HG03457 (cell line): ENCODE measurements at regions not wholly inside any gene's neighbourhood (a gene's known extent, or its start where the extent isn't known, plus 50 kb on each side); places are given as distances from the start of the nearest gene placed in this dataset.

Source experiments
- ATAC-seq: cut with Tn5 transposase; IDR thresholded peaks from one replicate; pipeline ENCODE4 v1.9.1; 2021; ENCODE audit warnings: moderate number of reproducible peaks; ENCODE audit not compliant: unreplicated experiment

GRCh38 chr10:55400075-55400849, 599.2 kb upstream of the PCDH15 start:
- no peak for ATAC-seq

GRCh38 chr10:55398497-55398882, 597.5 kb upstream of the PCDH15 start:
- no peak for ATAC-seq

GRCh38 chr10:55397777-55398496, 596.9 kb upstream of the PCDH15 start:
- no peak for ATAC-seq

- ATAC-seq = no peak
Measured at GRCh38 chr10:55378196-55378595, 577.2 kb upstream of the PCDH15 start.

- ATAC-seq = no peak
Measured at GRCh38 chr10:55374917-55375316, 573.9 kb upstream of the PCDH15 start.

GRCh38 chr10:55374060-55374459, 573.0 kb upstream of the PCDH15 start:
- ATAC-seq = no peak

GRCh38 chr10:55369670-55370420, 568.8 kb upstream of the PCDH15 start:
- no peak for ATAC-seq

- ATAC-seq = no peak
Measured at GRCh38 chr10:55368467-55368866, 567.4 kb upstream of the PCDH15 start.

- ATAC-seq = no peak
Measured at GRCh38 chr10:55367555-55367954, 566.5 kb upstream of the PCDH15 start.

- ATAC-seq = no peak
Measured at GRCh38 chr10:55358539-55358938, 557.5 kb upstream of the PCDH15 start.

- ATAC-seq = no peak
Measured at GRCh38 chr10:55353414-55353813, 552.4 kb upstream of the PCDH15 start.

GRCh38 chr10:55351431-55351830, 550.4 kb upstream of the PCDH15 start:
- ATAC-seq = no peak

GRCh38 chr10:55348534-55348933, 547.5 kb upstream of the PCDH15 start:
- ATAC-seq = no peak

- ATAC-seq = no peak
Measured at GRCh38 chr10:55330486-55330885, 529.5 kb upstream of the PCDH15 start.

GRCh38 chr10:55329796-55330195, 528.8 kb upstream of the PCDH15 start:
- ATAC-seq = no peak

- no peak for ATAC-seq
Measured at GRCh38 chr10:55320187-55320700, 519.2 kb upstream of the PCDH15 start.

GRCh38 chr10:55311848-55312635, 511.0 kb upstream of the PCDH15 start:
- no peak for ATAC-seq

GRCh38 chr10:55310143-55310542, 509.1 kb upstream of the PCDH15 start:
- no peak for ATAC-seq

GRCh38 chr10:55305285-55305684, 504.3 kb upstream of the PCDH15 start:
- no peak for ATAC-seq

GRCh38 chr10:55287346-55287745, 486.3 kb upstream of the PCDH15 start:
- ATAC-seq = no peak

- no peak for ATAC-seq
Measured at GRCh38 chr10:55283031-55283430, 482.0 kb upstream of the PCDH15 start.
